GM12878 (cell line): ENCODE measurements at regions not wholly inside any gene's neighbourhood (a gene's known extent, or its start where the extent isn't known, plus 50 kb on each side); places are given as distances from the start of the nearest gene placed in this dataset.

Experiments used
- ATAC-seq: fragments of 200-7000 bp; cut with Tn5 transposase; 3 replicates; pipeline ENCODE4 v1.9.1; 2020; ENCODE audit warnings: mild to moderate bottlenecking, moderate library complexity
- BruUV-seq: library from RNA; stranded (reverse); fragments of 400-500 nt; replicated peaks from 2 replicates; lab custom pipeline; 2021; lab: Mats Ljungman, UMichigan
- CTCF ChIA-PET: fragments of 300-600 bp; sonication (Branson Sonifier 250); formaldehyde crosslinking; extraction: SDS; loops from one replicate; lab custom pipeline; 2021; ENCODE audit warnings: inconsistent platforms; lab: Yijun Ruan, JAX
- POLR2A ChIA-PET: fragments of 350-600 bp; formaldehyde crosslinking; extraction: SDS; loops from one replicate; lab custom pipeline; 2021; ENCODE audit warnings: inconsistent platforms; lab: Charles Lee
- RAD21 ChIA-PET: fragments of 300-600 bp; sonication (Branson Sonifier 250); formaldehyde crosslinking; loops from one replicate; lab custom pipeline; 2023; ENCODE audit warnings: antibody characterized with exemption; ENCODE audit not compliant: unreplicated experiment; lab: Charles Lee
- SMC1A ChIA-PET: fragments of 300-600 bp; sonication (Branson Sonifier 250); formaldehyde crosslinking; loops from one replicate; lab custom pipeline; 2023; ENCODE audit not compliant: unreplicated experiment, uncharacterized antibody; lab: Charles Lee
- DNase-seq: peaks from one replicate; pipeline ENCODE4 v3.0.0-alpha.2; 2011; ENCODE audit warnings: low read depth, low spot score
- FAIRE-seq: peaks from 3 replicates; lab custom pipeline; 2011; peaks lifted over from hg19 to GRCh38; lab: Jason Lieb, UNC
- H2AFZ ChIP-seq: 2 replicates; pipeline ENCODE4 v1.6.0; 2011; ENCODE audit warnings: low read depth, low read length, control low read depth; ENCODE audit not compliant: control insufficient read depth
- H3K27ac ChIP-seq: 2 replicates; pipeline ENCODE4 v1.5.1; 2011; ENCODE audit warnings: control low read depth; ENCODE audit not compliant: control insufficient read depth, insufficient read depth
- H3K27me3 ChIP-seq, 2 experiments: replicated peaks in 1 of 2; 2 replicates each; pipeline versions ENCODE4 v1.6.0 to v1.6.1; 2011; ENCODE audit warnings: low read length in 1 of 2; ENCODE audit not compliant: control insufficient read depth in 2 of 2, insufficient read depth in 2 of 2
- H3K36me3 ChIP-seq, 2 experiments: 2 replicates each; pipeline ENCODE4 v1.5.1; 2011; ENCODE audit warnings: low read length in 1 of 2; ENCODE audit not compliant: control insufficient read depth in 2 of 2, insufficient read depth in 2 of 2
- H3K4me1 ChIP-seq: 2 replicates; pipeline ENCODE4 v1.6.1; 2011; ENCODE audit warnings: mild to moderate bottlenecking, low read length, moderate library complexity, mixed read lengths; ENCODE audit not compliant: control insufficient read depth, insufficient read depth
- H3K4me2 ChIP-seq: 2 replicates; pipeline ENCODE4 v1.6.0; 2011; ENCODE audit warnings: control low read depth; ENCODE audit not compliant: control insufficient read depth, insufficient read depth
- H3K4me3 ChIP-seq: fragments of 200-600 bp; sonication (generic); 2 replicates; pipeline ENCODE4 v1.5.1; 2016
- H3K79me2 ChIP-seq: 2 replicates; pipeline ENCODE4 v1.6.0; 2011; ENCODE audit warnings: low read length; ENCODE audit not compliant: control insufficient read depth, insufficient read depth
- H3K9ac ChIP-seq: 2 replicates; pipeline ENCODE4 v1.8.0; 2011; ENCODE audit warnings: low read length, control low read depth, mixed read lengths; ENCODE audit not compliant: control insufficient read depth, insufficient read depth
- H3K9me3 ChIP-seq: replicated peaks from 3 replicates; pipeline ENCODE4 v1.5.1; 2011; ENCODE audit warnings: mild to moderate bottlenecking, low read length; ENCODE audit not compliant: control insufficient read depth, insufficient read depth
- H4K20me1 ChIP-seq: 2 replicates; pipeline ENCODE4 v1.6.0; 2011; ENCODE audit not compliant: control insufficient read depth, insufficient read depth
- BCL3 ChIP-seq: IDR thresholded peaks from 2 replicates; pipeline ENCODE4 v1.6.1; 2011; ENCODE audit warnings: borderline replicate concordance, low read depth, mild to moderate bottlenecking, moderate library complexity, low read length; ENCODE audit not compliant: insufficient read depth, poor library complexity, severe bottlenecking
- EED ChIP-seq: sonication (generic); IDR thresholded peaks from 2 replicates; pipeline ENCODE4 v1.6.1; 2016; ENCODE audit warnings: antibody characterized with exemption, low read depth
- PKNOX1 ChIP-seq: fragments of 450-650 bp; IDR thresholded peaks from 2 replicates; pipeline ENCODE4 v1.6.1; 2016; ENCODE audit warnings: mild to moderate bottlenecking
- REST ChIP-seq: IDR thresholded peaks from 2 replicates; pipeline ENCODE4 v1.6.1; 2012; ENCODE audit warnings: mild to moderate bottlenecking, low read depth, low read length
- RUNX3 ChIP-seq: IDR thresholded peaks from 2 replicates; pipeline ENCODE4 v1.6.1; 2012; ENCODE audit warnings: low read length, inconsistent platforms
- ZNF217 ChIP-seq: fragments of 450-650 bp; IDR thresholded peaks from 2 replicates; pipeline ENCODE4 v1.6.1; 2017; ENCODE audit warnings: antibody characterized with exemption, mild to moderate bottlenecking
- WGBS: methylation state at CpG from one replicate; pipeline ENCODE4 v1.1.6; 2016; ENCODE audit warnings: low lambda C conversion rate; ENCODE audit not compliant: insufficient replicate concordance, insufficient coverage; ENCODE audit errors: missing lambda C conversion rate; 5-methylcytosine and 5-hydroxymethylcytosine counted together
- in situ Hi-C: fragments of 300-500 bp; cut with MboI; formaldehyde crosslinking; loops from 9 replicates; pipeline ENCODE4 v1.14.3; 2018; ENCODE audit warnings: mixed read lengths
- intact Hi-C: fragments of 100-400 bp; cut with micrococcal nuclease; formaldehyde crosslinking; loops from one replicate; pipeline ENCODE4 v1.14.2; 2022; ENCODE audit not compliant: unreplicated experiment

GRCh38 chr7:12138421-12138820 lies 72.7 kb upstream of the TMEM106B start (continued):
- TF ChIP-seq PKNOX1 (no peak), REST (no peak), ZNF217 (no peak), BCL3 (no peak)

- no peak overlapping the region for H3K4me2 ChIP-seq
- no peak overlapping the region for H3K9ac ChIP-seq
- BruUV-seq = no TSS peak
- FAIRE-seq (no peak), ATAC-seq (no peak), DNase-seq (no peak)
- ChIA-PET CTCF (interaction anchor here (0.7 kb wide), 1 partner anchor 70 kb away, joined by 3 read pairs; no protein-coding TSS in a partner anchor), RAD21 (no interaction called here), POLR2A (no interaction called here), SMC1A (no interaction called here)
- H3K27me3 ChIP-seq = no peaks in the 10 kb centered on the region
- no peaks in the 10 kb centered on the region for H4K20me1 ChIP-seq
- no peak overlapping the region for H3K4me3 ChIP-seq
- no peaks in the 10 kb centered on the region for H3K9me3 ChIP-seq
- H3K36me3 ChIP-seq = no peaks in the 10 kb centered on the region
- no peaks in the 10 kb centered on the region for H3K4me1 ChIP-seq
- intact Hi-C loops (no loop called here), in situ Hi-C loops (no loop called here)
- 58% methylated on average over 6 of the region's 6 CpGs for WGBS
- TF ChIP-seq RUNX3 = peak; percentile 17; the same call in 1 of the 2 replicates
- TF ChIP-seq EED = no peak
- no peak overlapping the region for H3K27ac ChIP-seq
- no peak overlapping the region for H2AFZ ChIP-seq
- H3K79me2 ChIP-seq = no peaks in the 10 kb centered on the region
Observed at GRCh38 chr7:12139416-12139815, 71.7 kb upstream of the TMEM106B start.
